GM12891 (cell line): ENCODE measurements at regions not wholly inside any gene's neighbourhood (a gene's known extent, or its start where the extent isn't known, plus 50 kb on each side); places are given as distances from the start of the nearest gene placed in this dataset.
A peak's percentile ranks its signal among the peaks of the same experiment; 100 is the strongest.

Experiments
- DNase-seq: peaks from one replicate; pipeline ENCODE4 v3.0.0; 2011; ENCODE audit warnings: low spot score; ENCODE audit not compliant: insufficient read length
- FAIRE-seq: peaks from 2 replicates; lab custom pipeline; 2011; peaks lifted over from hg19 to GRCh38; lab: Jason Lieb, UNC
- PAX5 ChIP-seq: IDR thresholded peaks from 2 replicates; pipeline ENCODE4 v1.6.1; 2011; ENCODE audit warnings: low read length, moderate library complexity, mild to moderate bottlenecking; ENCODE audit not compliant: insufficient read depth, severe bottlenecking
- POLR2A ChIP-seq: IDR thresholded peaks from 2 replicates; pipeline ENCODE4 v1.6.1; 2011; ENCODE audit warnings: low read depth, low read length, control low read depth
- POLR2AphosphoS5 ChIP-seq: IDR thresholded peaks from 2 replicates; pipeline ENCODE4 v1.6.1; 2011; ENCODE audit warnings: low read depth, low read length, control low read depth
- POU2F2 ChIP-seq: IDR thresholded peaks from 2 replicates; pipeline ENCODE4 v1.6.1; 2011; ENCODE audit warnings: low read depth, mild to moderate bottlenecking, control low read depth, low read length, moderate library complexity
- SPI1 ChIP-seq: IDR thresholded peaks from 2 replicates; pipeline ENCODE4 v1.6.1; 2011; ENCODE audit warnings: low read depth, low read length, control low read depth
- TAF1 ChIP-seq: IDR thresholded peaks from 2 replicates; pipeline ENCODE4 v1.6.1; 2011; ENCODE audit warnings: low read depth, low read length, control low read depth

GRCh38 chr2:196337208-196337953, 166.0 kb upstream of the STK17B start:
- TF ChIP-seq POU2F2 (no peak), PAX5 (no peak), POLR2A (no peak), TAF1 (no peak), POLR2AphosphoS5 (no peak), SPI1 (no peak)
- FAIRE-seq (peak; percentile 72), DNase-seq (no peak)

- no peak for TF ChIP-seq SPI1
- FAIRE-seq, result no peak
Observed at GRCh38 chr2:196338440-196338839, 167.1 kb upstream of the STK17B start.

GRCh38 chr2:196341277-196341841, 170.0 kb upstream of the STK17B start:
- FAIRE-seq (no peak), DNase-seq (no peak)
- TF ChIP-seq PAX5 (no peak), SPI1 (peak; percentile 62), POLR2AphosphoS5 (no peak), POU2F2 (no peak)

More at GRCh38 chr2:196338440-196338839, 167.1 kb upstream of the STK17B start:
- no peak for DNase-seq

- TF ChIP-seq SPI1 (peak; percentile 62), TAF1 (no peak)
- no peak for FAIRE-seq
Observed at GRCh38 chr2:196344397-196344796, 173.0 kb upstream of the STK17B start.

GRCh38 chr2:196353717-196354116, 182.3 kb upstream of the STK17B start:
- FAIRE-seq (no peak), DNase-seq (no peak)
- TF ChIP-seq TAF1 (no peak), POU2F2 (no peak), PAX5 (no peak), POLR2A (no peak), SPI1 (no peak), POLR2AphosphoS5 (no peak)

More at GRCh38 chr2:196344397-196344796, 173.0 kb upstream of the STK17B start:
- no peak for DNase-seq

GRCh38 chr2:196354186-196354585, 182.8 kb upstream of the STK17B start:
- DNase-seq (no peak), FAIRE-seq (no peak)
- no peak for TF ChIP-seq POU2F2
- TF ChIP-seq POLR2A, result no peak
- no peak for TF ChIP-seq SPI1
- TF ChIP-seq PAX5, result no peak
- TF ChIP-seq POLR2AphosphoS5, result no peak
- TF ChIP-seq TAF1, result no peak

GRCh38 chr2:196356332-196356731, 185.0 kb upstream of the STK17B start:
- TF ChIP-seq POU2F2 (no peak), TAF1 (no peak), POLR2A (no peak), PAX5 (no peak), POLR2AphosphoS5 (no peak), SPI1 (no peak)
- FAIRE-seq (no peak), DNase-seq (no peak)

- DNase-seq (no peak), FAIRE-seq (peak; percentile 26)
- TF ChIP-seq POLR2A, result no peak
- no peak for TF ChIP-seq PAX5
- TF ChIP-seq POU2F2, result no peak
- no peak for TF ChIP-seq POLR2AphosphoS5
- no peak for TF ChIP-seq SPI1
- no peak for TF ChIP-seq TAF1
Observed at GRCh38 chr2:196360650-196361049, 189.3 kb upstream of the STK17B start.

- no peak for TF ChIP-seq PAX5
- TF ChIP-seq TAF1, result no peak
- no peak for TF ChIP-seq SPI1
- no peak for TF ChIP-seq POLR2A
- no peak for TF ChIP-seq POU2F2
- no peak for TF ChIP-seq POLR2AphosphoS5
- DNase-seq (no peak), FAIRE-seq (peak; percentile 63)
Observed at GRCh38 chr2:196361606-196362326, 190.4 kb upstream of the STK17B start.

GRCh38 chr2:196362973-196363549, 191.7 kb upstream of the STK17B start:
- FAIRE-seq, result no peak
- TF ChIP-seq POLR2AphosphoS5 (no peak), POU2F2 (no peak), TAF1 (no peak), PAX5 (no peak), POLR2A (no peak), SPI1 (no peak)
- DNase-seq, result no peak
